Stomach (tissue), 8 donors: ENCODE measurements at regions not wholly inside any gene's neighbourhood (a gene's known extent, or its start where the extent isn't known, plus 50 kb on each side); places are given as distances from the start of the nearest gene placed in this dataset.

Experiments used
- DNase-seq, 2 donors: peaks; one replicate each; pipeline versions ENCODE4 v3.0.0 to v3.0.0-alpha.2; 2013 to 2019
- H3K27ac ChIP-seq, 5 donors: fragments of 200-600 bp in 4 of 5; sonication (generic) in 4 of 5; one replicate each; pipeline ENCODE4 v1.5.1; 2013 to 2019; ENCODE audit warnings: mild to moderate bottlenecking in 1 of 5, moderate library complexity in 1 of 5
- H3K27me3 ChIP-seq, 3 donors: fragments of 200-600 bp; sonication (generic); one replicate each; pipeline ENCODE4 v1.5.1; 2017 to 2019; ENCODE audit warnings: mixed run types in 1 of 3
- H3K36me3 ChIP-seq, 4 donors: fragments of 200-600 bp; sonication (generic); 1 replicate in 3 of 4; 2 replicates in 1 of 4; pipeline ENCODE4 v1.5.1; 2016 to 2019
- H3K4me1 ChIP-seq, 4 donors: fragments of 200-600 bp; sonication (generic); one replicate each; pipeline ENCODE4 v1.5.1; 2016 to 2019
- H3K4me3 ChIP-seq, 4 donors: fragments of 200-600 bp; sonication (generic) in 3 of 4; one replicate each; pipeline ENCODE4 v1.5.1; 2016 to 2019; ENCODE audit warnings: mild to moderate bottlenecking in 1 of 4
- H3K9me3 ChIP-seq, 4 donors: fragments of 200-600 bp; sonication (generic); one replicate each; pipeline ENCODE4 v1.5.1; 2016 to 2019
- CTCF ChIP-seq, 7 experiments: fragments of 450-650 bp in 4 of 7; fragments of 200-600 bp in 3 of 7; sonication (generic) in 3 of 7; IDR thresholded peaks; one replicate each; pipeline ENCODE4 v1.5.1; 2016 to 2019; ENCODE audit warnings: antibody characterized with exemption in 7 of 7, control low read depth in 2 of 7, mild to moderate bottlenecking in 1 of 7
- EP300 ChIP-seq: sonication (generic); formaldehyde crosslinking; IDR thresholded peaks from one replicate; pipeline ENCODE4 v1.6.1; 2017; ENCODE audit warnings: antibody characterized with exemption
- POLR2A ChIP-seq, 4 donors: fragments of 450-650 bp; IDR thresholded peaks; one replicate each; pipeline ENCODE4 v1.6.1; 2016; ENCODE audit warnings: antibody characterized with exemption in 4 of 4, control low read depth in 2 of 4, mild to moderate bottlenecking in 1 of 4, moderate library complexity in 1 of 4
- POLR2AphosphoS5 ChIP-seq, 3 donors: sonication (generic); formaldehyde crosslinking; IDR thresholded peaks; one replicate each; pipeline ENCODE4 v1.6.1; 2016; ENCODE audit warnings: antibody characterized with exemption in 3 of 3
- WGBS, 5 donors: extraction: QIAGEN DNeasy Blood & Tissue Kit in 3 of 5; methylation state at CpG; one replicate each; pipeline versions ENCODE4 v1.1.5 to v1.1.7; 2013 to 2018; 5-methylcytosine and 5-hydroxymethylcytosine counted together
- intact Hi-C: fragments of 100-400 bp; cut with DNase I; formaldehyde crosslinking; loops from one replicate; pipeline ENCODE4 v1.15.1; 2023; ENCODE audit warnings: low total_unique reads
- donor health status: healthy with polysubstance abuse.
- donor health status: Bipolar disorder and iron deficiency.
- donor health status: healthy.

DNA sequence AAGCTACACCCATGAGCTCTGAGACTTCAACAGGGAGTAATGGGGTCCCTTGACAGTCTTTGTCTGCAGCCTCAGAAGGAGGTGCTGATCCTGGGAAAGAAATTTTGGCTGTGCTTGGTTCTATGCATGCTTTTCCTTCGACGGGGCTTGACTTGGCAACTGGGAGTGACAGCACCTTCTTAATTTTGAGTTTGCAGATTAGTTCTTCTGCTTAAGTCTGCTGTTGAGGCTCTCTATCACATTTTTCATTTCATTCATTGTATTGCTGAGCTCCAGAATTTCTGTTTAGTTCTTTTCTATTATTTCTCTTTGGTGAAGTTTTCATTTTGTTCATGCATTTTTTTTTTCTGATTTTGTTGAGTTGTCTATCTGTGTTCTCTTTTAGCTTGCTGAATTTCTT, 125.6 kb downstream of the SNX19 start:
- intact Hi-C loops, result no loop called here
- Histone ChIP-seq H3K4me1 (peaks cover 0 to 12% (median 4%) of the 10 kb centered on the region in 4 donors), H3K9me3 (peaks cover 0 to 12% (median 0%) of the 10 kb centered on the region in 4 donors), H3K27me3 (no peaks in the 10 kb centered on the region), H3K36me3 (no peaks in the 10 kb centered on the region), H3K4me3 (no peak overlapping the region), H3K27ac (no peak overlapping the region)
- no peak for DNase-seq
- no peak for TF ChIP-seq POLR2AphosphoS5 (IDR thresholded peaks at IDR 0.05)
- no peak for TF ChIP-seq POLR2A (IDR thresholded peaks at IDR 0.05)
- no peak for TF ChIP-seq CTCF (IDR thresholded peaks at IDR 0.05)
- no peak for TF ChIP-seq EP300
- WGBS, 5 donors, result 86 to 98% (median 93%) methylated on average over 2 of the region's 2 CpGs

GRCh38 chr11:130792772-130793171, 123.5 kb downstream of the SNX19 start:
- no peaks in the 10 kb centered on the region for H3K36me3 ChIP-seq
- DNase-seq, result no peak
- no peak overlapping the region for H3K4me3 ChIP-seq
- TF ChIP-seq EP300 (no peak), CTCF (IDR thresholded peaks at IDR 0.05) (no peak), POLR2A (IDR thresholded peaks at IDR 0.05) (no peak), POLR2AphosphoS5 (IDR thresholded peaks at IDR 0.05) (no peak)
- H3K27me3 ChIP-seq, result no peaks in the 10 kb centered on the region
- intact Hi-C loops, result no loop called here
- peaks cover 0 to 12% (median 0%) of the 10 kb centered on the region in 4 donors for H3K9me3 ChIP-seq
- H3K4me1 ChIP-seq, result peaks cover 0 to 8% (median 3%) of the 10 kb centered on the region in 4 donors
- H3K27ac ChIP-seq, result no peak overlapping the region

DNA sequence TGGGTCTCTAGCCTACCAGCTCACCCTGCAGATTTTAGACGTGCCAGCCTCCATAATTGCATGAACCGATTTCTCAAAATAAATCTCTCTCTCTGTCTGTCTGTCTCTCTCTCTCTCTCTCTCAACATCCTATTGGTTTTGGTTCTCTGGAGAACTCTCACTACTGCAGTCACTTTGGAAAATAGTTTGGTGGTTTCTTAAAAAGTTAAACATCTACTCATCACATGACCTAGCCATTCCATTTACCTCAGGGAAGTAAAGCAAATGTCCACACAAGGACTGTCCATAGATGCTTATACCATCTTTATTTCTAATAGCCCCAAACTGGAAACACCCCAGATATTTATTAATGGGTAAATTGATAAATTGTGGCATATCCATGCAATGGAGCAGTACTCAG, 119.5 kb downstream of the SNX19 start:
- no peak for TF ChIP-seq POLR2A (IDR thresholded peaks at IDR 0.05)
- TF ChIP-seq CTCF (IDR thresholded peaks at IDR 0.05), result no peak
- TF ChIP-seq POLR2AphosphoS5 (IDR thresholded peaks at IDR 0.05), result no peak
- TF ChIP-seq EP300, result no peak
- Histone ChIP-seq H3K27me3 (no peaks in the 10 kb centered on the region), H3K4me3 (no peak overlapping the region), H3K4me1 (peaks cover 0 to 8% (median 3%) of the 10 kb centered on the region in 4 donors), H3K27ac (no peak overlapping the region), H3K36me3 (no peaks in the 10 kb centered on the region), H3K9me3 (no peaks in the 10 kb centered on the region)
- intact Hi-C loops, result no loop called here
- 88 to 97% (median 93%) methylated on average over 2 of the region's 2 CpGs for WGBS, 5 donors
- DNase-seq, result no peak

GRCh38 chr11:130798280-130798679, 118.0 kb downstream of the SNX19 start:
- intact Hi-C loops, result no loop called here
- H3K36me3 ChIP-seq, result no peaks in the 10 kb centered on the region
- 81 to 93% (median 89%) methylated on average over 3 of the region's 3 CpGs for WGBS, 5 donors

More at GRCh38 chr11:130798280-130798679, 118.0 kb downstream of the SNX19 start:
- Histone ChIP-seq H3K9me3 (no peaks in the 10 kb centered on the region), H3K4me1 (peaks cover 0 to 1% (median 0%) of the 10 kb centered on the region in 4 donors), H3K4me3 (no peak overlapping the region), H3K27ac (no peak overlapping the region), H3K27me3 (no peaks in the 10 kb centered on the region)
- TF ChIP-seq CTCF (IDR thresholded peaks at IDR 0.05) (no peak), EP300 (no peak), POLR2A (IDR thresholded peaks at IDR 0.05) (no peak), POLR2AphosphoS5 (IDR thresholded peaks at IDR 0.05) (no peak)
- no peak for DNase-seq
